ENCODE measurements at regions not wholly inside any gene's neighbourhood (a gene's known extent, or its start where the extent isn't known, plus 50 kb on each side); places are given as distances from the start of the nearest gene placed in this dataset.

DNA sequence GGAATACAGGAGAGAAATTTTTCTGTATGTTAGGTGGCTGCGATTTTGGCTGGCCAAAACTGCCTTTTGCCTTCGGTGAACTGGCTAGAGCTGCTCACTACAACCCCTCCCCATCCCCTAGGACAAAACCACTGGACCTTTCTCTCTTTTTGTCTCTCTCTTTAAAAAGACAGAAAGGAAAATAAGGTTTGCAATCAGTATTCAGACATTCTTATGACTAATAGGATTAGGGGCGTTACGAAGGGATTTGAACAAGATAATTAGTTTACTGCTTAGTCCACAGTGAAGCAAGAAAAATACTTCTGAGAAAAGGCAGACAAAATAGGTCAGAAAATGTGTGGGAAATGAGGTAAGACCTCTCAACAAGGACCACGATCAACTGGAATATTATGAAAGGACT lies 180.4 kb downstream of the SLIT2 start:
- no peak overlapping the region for H4K5ac ChIP-seq (ENCODE audit: low read depth, low read length)
- in situ Hi-C loops (cut with MboI; ENCODE audit: low sequenced_read_pairs), result loop anchor here (25.0 kb wide), 1 partner anchor 1745 kb away; no protein-coding TSS in a partner anchor
- no peak overlapping the region for H3K4me2 ChIP-seq (ENCODE audit: low read depth, low read length)
- WGBS, 2 experiments (ENCODE audit: extremely low coverage in 2 of 2, insufficient read length in 1 of 2), result no CpG with 5 or more reads among the region's 5 CpGs
- H2AK5ac ChIP-seq (ENCODE audit: low read depth, low read length), result no peak overlapping the region
- no peak overlapping the region for H2BK20ac ChIP-seq (ENCODE audit: low read depth, low read length)
- ATAC-seq (ENCODE audit: low read depth) (no peak), DNase-seq (no peak)
- no peaks in the 10 kb centered on the region for H3K36me3 ChIP-seq (ENCODE audit: control insufficient read depth, insufficient read depth, low read length)
- H4K20me1 ChIP-seq (ENCODE audit: insufficient read depth, low read length), result no peaks in the 10 kb centered on the region
- dilution Hi-C loops (cut with HindIII; ENCODE audit: low sequenced_read_pairs, unreplicated experiment), result no loop called here
- H2AK9ac ChIP-seq (replicated peaks; ENCODE audit: low read depth, low read length, poor library complexity), result no peak overlapping the region
- no peak overlapping the region for H3K18ac ChIP-seq (ENCODE audit: low read depth, low read length)
- no peak overlapping the region for H2BK15ac ChIP-seq (ENCODE audit: low read depth, low read length)
- no peaks in the 10 kb centered on the region for H3K9me1 ChIP-seq (ENCODE audit: insufficient read depth, low read length)
- POLR2A ChIA-PET (ENCODE audit: unreplicated experiment), result no interaction called here
- H3K9me3 ChIP-seq (ENCODE audit: control insufficient read depth, insufficient read depth, low read length), result no peaks in the 10 kb centered on the region
- no peak overlapping the region for H3K4me3 ChIP-seq (ENCODE audit: insufficient read depth, low read depth, low read length)
- intact Hi-C loops (cut with micrococcal nuclease), result no loop called here
- H3K4ac ChIP-seq (ENCODE audit: low read depth, low read length), result no peak overlapping the region
- H4K91ac ChIP-seq (ENCODE audit: insufficient read depth, low read depth, low read length), result no peak overlapping the region
- no peak overlapping the region for H3K14ac ChIP-seq (replicated peaks; ENCODE audit: low read depth, low read length)
- no peak overlapping the region for H3K56ac ChIP-seq (ENCODE audit: extremely low read depth, insufficient read depth, low read length)
- TF ChIP-seq CHD1 (IDR thresholded peaks at IDR 0.05; ENCODE audit: low read depth, low read length), result no peak
- no peak for TF ChIP-seq RCOR1 (IDR thresholded peaks at IDR 0.05; ENCODE audit: insufficient replicate concordance, low read length)
- TF ChIP-seq BHLHE40 (IDR thresholded peaks at IDR 0.05; ENCODE audit: low read depth, low read length), result no peak
- no peak for TF ChIP-seq SMC3 (IDR thresholded peaks at IDR 0.05; ENCODE audit: low read depth, low read length)
- no peak for TF ChIP-seq CEBPB (IDR thresholded peaks at IDR 0.05; ENCODE audit: low read depth, low read length)
- TF ChIP-seq USF2 (IDR thresholded peaks at IDR 0.05; ENCODE audit: low read depth, low read length), result no peak
- no peak for TF ChIP-seq POLR2A (IDR thresholded peaks at IDR 0.05; ENCODE audit: low read depth, low read length)
- TF ChIP-seq RFX5 (IDR thresholded peaks at IDR 0.05; ENCODE audit: low read depth, low read length), result no peak
- no peak for TF ChIP-seq MXI1 (IDR thresholded peaks at IDR 0.05; ENCODE audit: borderline replicate concordance, low read depth, low read length)
- TF ChIP-seq FOS (IDR thresholded peaks at IDR 0.05; ENCODE audit: low read depth, low read length), result no peak
- TF ChIP-seq MAZ (IDR thresholded peaks at IDR 0.05; ENCODE audit: borderline replicate concordance, low read depth, low read length), result no peak
- TF ChIP-seq, protein P1, sequence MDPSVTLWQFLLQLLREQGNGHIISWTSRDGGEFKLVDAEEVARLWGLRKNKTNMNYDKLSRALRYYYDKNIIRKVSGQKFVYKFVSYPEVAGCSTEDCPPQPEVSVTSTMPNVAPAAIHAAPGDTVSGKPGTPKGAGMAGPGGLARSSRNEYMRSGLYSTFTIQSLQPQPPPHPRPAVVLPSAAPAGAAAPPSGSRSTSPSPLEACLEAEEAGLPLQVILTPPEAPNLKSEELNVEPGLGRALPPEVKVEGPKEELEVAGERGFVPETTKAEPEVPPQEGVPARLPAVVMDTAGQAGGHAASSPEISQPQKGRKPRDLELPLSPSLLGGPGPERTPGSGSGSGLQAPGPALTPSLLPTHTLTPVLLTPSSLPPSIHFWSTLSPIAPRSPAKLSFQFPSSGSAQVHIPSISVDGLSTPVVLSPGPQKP (IDR thresholded peaks at IDR 0.05; ENCODE audit: borderline replicate concordance, low read depth, low read length), result no peak
- TF ChIP-seq, protein P2, sequence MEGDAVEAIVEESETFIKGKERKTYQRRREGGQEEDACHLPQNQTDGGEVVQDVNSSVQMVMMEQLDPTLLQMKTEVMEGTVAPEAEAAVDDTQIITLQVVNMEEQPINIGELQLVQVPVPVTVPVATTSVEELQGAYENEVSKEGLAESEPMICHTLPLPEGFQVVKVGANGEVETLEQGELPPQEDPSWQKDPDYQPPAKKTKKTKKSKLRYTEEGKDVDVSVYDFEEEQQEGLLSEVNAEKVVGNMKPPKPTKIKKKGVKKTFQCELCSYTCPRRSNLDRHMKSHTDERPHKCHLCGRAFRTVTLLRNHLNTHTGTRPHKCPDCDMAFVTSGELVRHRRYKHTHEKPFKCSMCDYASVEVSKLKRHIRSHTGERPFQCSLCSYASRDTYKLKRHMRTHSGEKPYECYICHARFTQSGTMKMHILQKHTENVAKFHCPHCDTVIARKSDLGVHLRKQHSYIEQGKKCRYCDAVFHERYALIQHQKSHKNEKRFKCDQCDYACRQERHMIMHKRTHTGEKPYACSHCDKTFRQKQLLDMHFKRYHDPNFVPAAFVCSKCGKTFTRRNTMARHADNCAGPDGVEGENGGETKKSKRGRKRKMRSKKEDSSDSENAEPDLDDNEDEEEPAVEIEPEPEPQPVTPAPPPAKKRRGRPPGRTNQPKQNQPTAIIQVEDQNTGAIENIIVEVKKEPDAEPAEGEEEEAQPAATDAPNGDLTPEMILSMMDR (conservative IDR thresholded peaks at IDR 0.05; ENCODE audit: low read depth, low read length), result no peak
- TF ChIP-seq MAFK (IDR thresholded peaks at IDR 0.05; ENCODE audit: low read depth, low read length), result no peak
- no peak for TF ChIP-seq RAD21 (IDR thresholded peaks at IDR 0.05; ENCODE audit: low read length)
- TF ChIP-seq NFE2L2 (IDR thresholded peaks at IDR 0.05; ENCODE audit: low read depth, low read length), result no peak
- H3K27me3 ChIP-seq (ENCODE audit: control insufficient read depth, insufficient read depth, low read length), result no peaks in the 10 kb centered on the region
- no peak overlapping the region for H2BK5ac ChIP-seq (ENCODE audit: low read depth, low read length, poor library complexity, severe bottlenecking)
- no peaks in the 10 kb centered on the region; the same call in 1 of the 2 replicates for H3K4me1 ChIP-seq (ENCODE audit: control insufficient read depth, insufficient read depth, low read length)
- no peak overlapping the region for H3K23ac ChIP-seq (ENCODE audit: low read depth, low read length)
- H4K8ac ChIP-seq (ENCODE audit: low read depth in 2 of 2, low read length in 2 of 2), result no peak overlapping the region
- no peak overlapping the region for H3K27ac ChIP-seq (ENCODE audit: insufficient read depth, low read length)
- no peak overlapping the region for H3K9ac ChIP-seq (ENCODE audit: low read depth, low read length)
- BruUV-seq (replicated peaks), result no TSS peak
- CTCF ChIA-PET, result interaction anchor here (0.7 kb wide), 1 partner anchor 16 kb away, joined by 3 read pairs; no protein-coding TSS in a partner anchor
- no peaks in the 10 kb centered on the region for H3K79me1 ChIP-seq (ENCODE audit: low read depth in 1 of 2, low read length in 2 of 2)
- no peak overlapping the region for H2BK120ac ChIP-seq (ENCODE audit: low read depth, low read length)
- H2AFZ ChIP-seq (replicated peaks; ENCODE audit: low read length, poor library complexity), result no peak overlapping the region
